ENCODE measurements at regions not wholly inside any gene's neighbourhood (a gene's known extent, or its start where the extent isn't known, plus 50 kb on each side); places are given as distances from the start of the nearest gene placed in this dataset.

DNA sequence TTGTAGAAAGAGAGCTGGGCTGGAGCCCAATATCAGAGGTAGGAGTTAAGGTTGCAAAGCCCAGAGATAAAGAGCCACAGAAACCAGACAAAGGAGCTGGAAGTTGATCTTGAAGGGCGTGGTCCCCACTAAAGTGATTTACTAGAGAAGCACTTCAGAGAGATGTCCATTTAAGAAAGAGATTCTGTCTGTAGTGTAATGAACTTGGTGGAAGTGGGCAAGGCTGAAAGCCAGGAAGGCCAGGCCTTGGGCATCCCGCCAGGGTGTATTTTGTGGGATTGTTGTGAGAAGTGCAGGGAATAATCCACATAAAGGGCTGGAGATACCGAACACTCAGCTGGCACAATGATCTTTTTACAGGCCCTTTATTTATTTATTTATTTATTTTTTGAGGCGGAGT is 1398.8 kb downstream of the TBC1D22A start:
- no peak for TF ChIP-seq POLR2A (IDR thresholded peaks at IDR 0.05)
- TF ChIP-seq, protein P1, sequence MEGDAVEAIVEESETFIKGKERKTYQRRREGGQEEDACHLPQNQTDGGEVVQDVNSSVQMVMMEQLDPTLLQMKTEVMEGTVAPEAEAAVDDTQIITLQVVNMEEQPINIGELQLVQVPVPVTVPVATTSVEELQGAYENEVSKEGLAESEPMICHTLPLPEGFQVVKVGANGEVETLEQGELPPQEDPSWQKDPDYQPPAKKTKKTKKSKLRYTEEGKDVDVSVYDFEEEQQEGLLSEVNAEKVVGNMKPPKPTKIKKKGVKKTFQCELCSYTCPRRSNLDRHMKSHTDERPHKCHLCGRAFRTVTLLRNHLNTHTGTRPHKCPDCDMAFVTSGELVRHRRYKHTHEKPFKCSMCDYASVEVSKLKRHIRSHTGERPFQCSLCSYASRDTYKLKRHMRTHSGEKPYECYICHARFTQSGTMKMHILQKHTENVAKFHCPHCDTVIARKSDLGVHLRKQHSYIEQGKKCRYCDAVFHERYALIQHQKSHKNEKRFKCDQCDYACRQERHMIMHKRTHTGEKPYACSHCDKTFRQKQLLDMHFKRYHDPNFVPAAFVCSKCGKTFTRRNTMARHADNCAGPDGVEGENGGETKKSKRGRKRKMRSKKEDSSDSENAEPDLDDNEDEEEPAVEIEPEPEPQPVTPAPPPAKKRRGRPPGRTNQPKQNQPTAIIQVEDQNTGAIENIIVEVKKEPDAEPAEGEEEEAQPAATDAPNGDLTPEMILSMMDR (IDR thresholded peaks at IDR 0.05), result no peak
